Tongue (tissue), 1 donor: ENCODE measurements at regions not wholly inside any gene's neighbourhood (a gene's known extent, or its start where the extent isn't known, plus 50 kb on each side); places are given as distances from the start of the nearest gene placed in this dataset.
"Not testable (repeated sequence)": the region's sequence is repeated elsewhere in the genome, so short reads cannot be mapped to it uniquely, and the experiment has no call there.

Experiments used
- DNase-seq: peaks from one replicate; pipeline ENCODE4 v3.0.0-alpha.2; 2015

DNA sequence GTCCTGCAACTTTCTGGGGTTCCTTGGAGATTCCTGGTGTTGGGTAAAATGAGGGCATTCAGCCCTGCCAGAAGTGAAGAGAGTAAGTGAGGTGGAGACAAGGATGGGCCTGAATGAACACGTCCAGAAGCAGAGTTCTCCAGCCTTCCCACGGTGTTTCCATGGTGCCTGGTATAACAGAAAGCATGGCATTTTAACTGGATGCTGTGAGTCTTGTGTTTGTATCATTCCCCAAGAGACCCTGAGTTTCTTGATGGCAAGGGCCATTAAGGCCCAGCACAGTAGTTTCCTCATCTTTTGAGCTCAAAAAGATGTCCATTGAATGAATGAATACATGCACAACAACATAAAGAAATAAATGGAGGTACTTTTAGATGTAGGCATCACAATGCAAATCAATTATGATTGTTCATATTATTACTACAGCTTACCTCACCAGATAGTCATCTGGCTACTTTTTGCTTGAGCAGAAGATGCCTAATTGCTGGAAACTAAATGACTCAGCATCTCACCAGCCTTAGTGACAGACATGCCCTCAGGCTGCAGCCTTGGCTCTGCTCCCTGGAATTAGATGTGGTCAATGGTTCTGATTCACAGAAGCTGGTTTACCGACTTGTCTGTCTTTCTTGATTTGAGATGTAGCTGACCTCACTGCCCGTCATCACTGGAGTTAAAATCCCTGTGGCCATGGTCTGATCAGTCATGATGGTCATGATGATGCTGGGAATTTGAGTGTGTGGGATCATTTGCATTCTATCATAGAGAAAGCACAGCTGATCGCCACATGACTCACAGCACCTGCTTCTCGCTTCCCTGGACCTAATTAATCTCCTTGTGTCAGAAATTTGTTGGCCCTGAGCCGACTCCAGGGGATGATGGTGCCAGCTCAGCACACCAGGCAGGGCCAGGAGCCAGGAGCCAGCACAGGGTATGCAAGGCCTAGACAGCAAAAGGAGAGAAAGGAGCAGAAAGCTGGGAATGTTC, 83.9 kb downstream of the CXCL12 start:
- peak; percentile 90 for DNase-seq

GRCh38 chr10:44298713-44299112, 86.2 kb downstream of the CXCL12 start:
- no peak for DNase-seq

DNA sequence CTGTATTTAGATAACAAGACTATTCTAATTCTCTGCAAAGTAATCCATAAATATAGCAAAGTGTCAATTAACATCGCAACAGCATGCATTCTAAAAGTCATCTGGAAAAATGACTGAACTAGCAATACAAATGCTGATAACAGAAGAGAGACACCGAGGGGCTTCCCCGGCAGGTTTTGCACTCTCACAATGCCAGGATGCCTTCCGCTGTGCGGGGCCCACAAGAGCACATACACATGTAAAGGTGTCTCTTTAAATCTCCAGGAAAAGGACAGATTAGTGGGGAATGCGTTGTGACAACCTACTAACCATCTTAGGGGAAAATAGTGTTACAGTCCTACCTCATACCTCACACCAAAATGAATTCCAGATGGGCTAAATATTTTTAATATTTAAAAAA, 86.9 kb downstream of the CXCL12 start:
- DNase-seq: no peak

- DNase-seq: no peak
Observed at GRCh38 chr10:44295644-44296241, 89.2 kb downstream of the CXCL12 start.

GRCh38 chr10:44294726-44295412, 90.0 kb downstream of the CXCL12 start:
- DNase-seq: no peak

DNA sequence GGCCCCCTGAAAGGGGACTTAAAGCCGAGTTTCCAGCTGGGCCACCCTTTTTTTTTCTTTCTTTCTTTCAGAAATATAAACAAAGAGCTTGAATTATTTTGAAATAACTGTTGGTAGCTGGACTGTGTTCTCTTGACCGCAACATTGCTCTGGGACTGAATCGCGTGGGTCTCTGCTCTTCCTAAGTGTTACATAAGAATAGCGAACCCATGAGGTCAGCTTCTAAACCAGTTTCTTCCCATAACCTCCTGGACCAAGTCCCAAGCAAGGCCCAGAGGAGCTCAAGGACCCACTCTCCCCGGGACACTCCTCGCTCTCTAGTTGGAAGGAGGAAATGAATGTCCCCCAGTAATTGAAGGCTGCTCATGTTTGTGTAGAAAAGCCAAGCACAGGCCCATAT, 91.1 kb downstream of the CXCL12 start:
- no peak for DNase-seq

DNA sequence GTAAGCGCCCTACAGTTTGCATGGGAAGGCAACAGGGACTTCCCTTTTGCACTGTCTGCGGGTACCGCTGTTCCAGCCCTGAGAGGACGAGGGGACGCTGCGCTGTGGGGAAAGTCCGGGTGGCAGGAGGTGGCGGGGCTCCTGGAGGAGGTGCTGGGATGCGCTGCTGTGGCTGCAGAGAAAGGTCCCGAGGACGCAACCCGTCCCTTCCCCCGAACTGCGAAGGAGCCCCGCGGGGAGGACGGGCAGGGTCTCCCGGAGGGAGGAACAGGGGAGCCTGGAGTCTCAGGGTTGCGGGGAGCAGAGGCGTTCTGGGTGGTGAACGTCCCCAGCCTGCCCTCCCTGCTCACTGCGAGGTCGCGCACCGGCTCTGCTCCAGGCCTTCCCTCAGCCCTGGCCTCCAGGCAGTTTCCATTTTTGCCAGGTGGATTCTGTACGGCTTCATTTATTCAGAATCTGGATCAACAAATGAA, 91.6 kb downstream of the CXCL12 start:
- no peak for DNase-seq

DNA sequence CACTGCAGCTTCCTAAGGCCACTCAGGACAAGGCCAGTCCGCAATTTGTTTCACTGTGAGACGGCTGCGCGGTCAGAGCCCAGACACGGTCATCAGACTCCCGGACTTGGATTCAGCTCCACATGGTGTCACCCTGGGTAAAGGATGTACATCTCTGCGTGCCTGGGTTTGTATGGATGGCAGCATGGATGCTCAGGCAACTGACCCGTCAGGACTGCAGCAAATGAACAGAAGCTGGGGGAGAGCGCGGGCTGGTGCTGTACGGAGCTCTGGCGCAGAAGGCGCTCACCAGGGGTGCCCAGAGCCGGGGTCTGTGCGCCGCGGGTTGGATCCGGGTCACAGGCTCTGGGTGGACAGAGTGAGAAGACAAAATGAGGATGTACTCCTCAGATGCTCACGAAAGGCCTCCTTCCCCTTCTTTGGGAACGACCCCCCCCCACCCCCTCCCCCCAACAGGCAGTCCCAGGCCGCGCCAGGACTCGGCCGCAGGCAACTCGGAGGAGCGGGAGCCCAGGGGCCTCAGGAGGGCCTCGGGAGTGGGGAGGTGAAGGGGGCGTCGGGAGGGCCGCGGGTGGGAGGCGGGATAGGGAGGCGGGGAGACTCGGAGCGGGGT, 92.4 kb downstream of the CXCL12 start:
- no peak for DNase-seq

- DNase-seq: no peak
Observed at GRCh38 chr10:44291091-44291490, 93.8 kb downstream of the CXCL12 start.

- no peak for DNase-seq
Observed at GRCh38 chr10:44289125-44289524, 95.8 kb downstream of the CXCL12 start.

GRCh38 chr10:44287408-44287807, 97.5 kb downstream of the CXCL12 start:
- no peak for DNase-seq

GRCh38 chr10:44284198-44285084, 100.5 kb downstream of the CXCL12 start:
- no peak for DNase-seq

GRCh38 chr10:44282626-44283300, 102.1 kb downstream of the CXCL12 start:
- no peak for DNase-seq

- no peak for DNase-seq
Observed at GRCh38 chr10:44281662-44282061, 103.2 kb downstream of the CXCL12 start.

DNA sequence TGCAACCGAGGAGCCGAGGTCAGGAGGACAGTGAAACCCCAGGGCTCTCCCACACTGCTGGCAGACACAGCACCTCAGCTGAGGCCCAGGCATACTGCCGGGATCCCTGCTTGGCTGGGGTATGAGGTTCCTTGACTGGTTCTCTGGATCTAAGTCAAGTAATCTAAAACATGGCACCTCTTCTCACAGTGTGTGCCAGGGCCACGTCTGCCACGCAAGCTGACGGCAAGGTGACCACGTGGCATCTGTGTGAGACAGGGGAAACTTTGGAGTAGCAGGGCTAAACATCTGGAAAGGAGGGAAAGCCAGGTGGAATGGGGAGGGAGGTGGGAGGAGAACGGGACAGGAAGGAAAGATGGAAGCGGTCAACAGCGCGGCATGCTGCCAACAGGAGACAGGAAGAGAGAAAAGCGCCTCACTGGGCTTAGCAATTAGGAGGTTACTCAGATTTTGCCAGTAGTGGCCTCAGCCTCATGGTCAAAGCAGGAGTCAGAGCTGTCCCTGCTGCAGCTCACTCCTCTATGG, 103.7 kb downstream of the CXCL12 start:
- DNase-seq: peak; percentile 59

- DNase-seq: peak; percentile 62
Observed at GRCh38 chr10:44280226-44281014, 104.5 kb downstream of the CXCL12 start.

- DNase-seq: no peak
Observed at GRCh38 chr10:44279426-44280126, 105.3 kb downstream of the CXCL12 start.

DNA sequence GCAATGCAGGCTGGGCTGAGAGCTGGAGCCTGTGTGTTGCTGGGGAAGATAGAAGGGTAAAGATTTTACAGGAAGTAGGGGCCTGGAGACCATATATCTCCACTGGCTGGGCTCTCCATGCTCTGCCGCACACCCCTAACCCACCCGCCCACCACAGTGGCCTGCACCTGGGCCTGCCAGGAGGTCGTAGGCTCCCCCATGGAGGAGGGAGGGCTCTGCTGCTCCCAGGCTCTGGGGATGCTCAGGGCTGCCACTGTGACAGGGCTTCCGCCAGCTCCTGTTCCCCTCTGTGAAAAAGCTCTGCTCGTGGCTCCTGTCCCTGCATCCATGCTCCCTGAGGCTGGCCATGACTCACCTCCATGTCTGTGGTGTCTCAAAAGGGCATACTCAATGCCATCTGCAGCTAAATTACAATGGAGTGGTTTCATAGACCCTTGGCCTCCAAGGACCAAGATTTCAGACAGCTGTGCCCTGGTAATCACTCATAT, 106.0 kb downstream of the CXCL12 start:
- no peak for DNase-seq

DNA sequence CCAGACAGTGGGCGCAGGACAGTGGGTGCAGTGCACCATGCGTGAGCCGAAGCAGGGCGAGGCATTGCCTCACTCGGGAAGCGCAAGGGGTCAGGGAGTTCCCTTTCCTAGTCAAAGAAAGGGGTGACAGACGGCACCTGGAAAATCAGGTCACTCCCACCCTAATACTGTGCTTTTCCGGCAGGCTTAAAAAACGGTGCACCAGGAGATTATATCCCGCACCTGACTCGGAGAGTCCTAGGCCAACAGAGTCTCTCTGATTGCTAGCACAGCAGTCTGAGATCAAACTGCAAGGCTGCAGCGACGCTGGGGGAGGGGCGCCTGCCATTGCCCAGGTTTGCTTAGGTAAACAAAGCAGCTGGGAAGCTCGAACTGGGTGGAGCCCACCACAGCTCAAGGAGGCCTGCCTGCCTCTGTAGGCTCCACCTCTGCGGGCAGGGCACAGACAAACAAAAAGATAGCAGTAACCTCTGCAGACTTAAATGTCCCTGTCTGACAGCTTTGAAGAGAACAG, 116.4 kb downstream of the CXCL12 start:
- DNase-seq: not testable (repeated sequence)
